ENCODE measurements at regions not wholly inside any gene's neighbourhood (a gene's known extent, or its start where the extent isn't known, plus 50 kb on each side); places are given as distances from the start of the nearest gene placed in this dataset.

DNA sequence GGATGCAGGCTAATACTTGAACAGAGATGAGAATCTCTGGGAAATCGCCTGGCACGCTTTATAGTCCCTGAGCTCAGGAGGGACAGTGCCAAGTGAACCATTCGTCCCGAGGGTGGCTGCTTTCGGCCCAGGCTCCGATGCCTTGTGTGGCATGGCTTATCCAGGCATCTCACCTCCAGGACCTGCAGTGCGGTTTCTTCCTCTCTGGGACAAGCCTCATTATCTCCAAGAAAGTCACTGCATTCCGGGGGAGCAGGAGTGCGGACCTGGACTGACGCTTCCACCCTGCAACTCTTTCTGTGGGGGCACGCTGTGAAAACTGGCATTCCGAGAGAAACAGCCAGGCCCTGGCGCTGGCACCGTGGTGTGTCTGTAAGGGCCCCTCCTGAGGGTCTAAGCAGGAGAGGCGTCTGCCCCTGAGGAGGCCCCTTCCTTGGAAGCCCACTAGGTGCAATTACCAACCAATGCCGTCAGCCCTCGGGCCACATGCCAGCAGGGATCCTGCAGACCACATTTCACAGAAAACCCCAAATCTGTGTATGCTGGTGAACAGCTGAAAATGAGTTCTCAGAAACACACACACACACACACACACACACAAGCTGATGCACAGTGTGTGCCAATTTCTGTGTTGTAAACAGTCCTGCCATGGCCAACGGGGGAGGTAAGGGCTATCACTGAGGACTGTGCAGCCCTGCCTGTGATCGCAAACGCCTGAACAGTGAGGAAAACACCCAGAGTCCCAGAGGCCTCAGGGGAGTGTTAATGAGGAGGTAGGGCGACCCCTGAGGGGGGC is 351.9 kb upstream of the SALL3 start:
- no peaks in the 10 kb centered on the region for H3K4me1 ChIP-seq
- H3K36me3 ChIP-seq: no peaks in the 10 kb centered on the region
- TF ChIP-seq, protein P1, sequence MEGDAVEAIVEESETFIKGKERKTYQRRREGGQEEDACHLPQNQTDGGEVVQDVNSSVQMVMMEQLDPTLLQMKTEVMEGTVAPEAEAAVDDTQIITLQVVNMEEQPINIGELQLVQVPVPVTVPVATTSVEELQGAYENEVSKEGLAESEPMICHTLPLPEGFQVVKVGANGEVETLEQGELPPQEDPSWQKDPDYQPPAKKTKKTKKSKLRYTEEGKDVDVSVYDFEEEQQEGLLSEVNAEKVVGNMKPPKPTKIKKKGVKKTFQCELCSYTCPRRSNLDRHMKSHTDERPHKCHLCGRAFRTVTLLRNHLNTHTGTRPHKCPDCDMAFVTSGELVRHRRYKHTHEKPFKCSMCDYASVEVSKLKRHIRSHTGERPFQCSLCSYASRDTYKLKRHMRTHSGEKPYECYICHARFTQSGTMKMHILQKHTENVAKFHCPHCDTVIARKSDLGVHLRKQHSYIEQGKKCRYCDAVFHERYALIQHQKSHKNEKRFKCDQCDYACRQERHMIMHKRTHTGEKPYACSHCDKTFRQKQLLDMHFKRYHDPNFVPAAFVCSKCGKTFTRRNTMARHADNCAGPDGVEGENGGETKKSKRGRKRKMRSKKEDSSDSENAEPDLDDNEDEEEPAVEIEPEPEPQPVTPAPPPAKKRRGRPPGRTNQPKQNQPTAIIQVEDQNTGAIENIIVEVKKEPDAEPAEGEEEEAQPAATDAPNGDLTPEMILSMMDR (IDR thresholded peaks at IDR 0.05): no peak
- no peak overlapping the region for H3K4me3 ChIP-seq
- no peak for DNase-seq
- intact Hi-C loops (cut with DNase I): no loop called here
- H3K9me3 ChIP-seq: no peaks in the 10 kb centered on the region
- H3K27ac ChIP-seq: no peak overlapping the region
- no peaks in the 10 kb centered on the region for H3K27me3 ChIP-seq (ENCODE audit: low read depth)
- no peak for ATAC-seq

DNA sequence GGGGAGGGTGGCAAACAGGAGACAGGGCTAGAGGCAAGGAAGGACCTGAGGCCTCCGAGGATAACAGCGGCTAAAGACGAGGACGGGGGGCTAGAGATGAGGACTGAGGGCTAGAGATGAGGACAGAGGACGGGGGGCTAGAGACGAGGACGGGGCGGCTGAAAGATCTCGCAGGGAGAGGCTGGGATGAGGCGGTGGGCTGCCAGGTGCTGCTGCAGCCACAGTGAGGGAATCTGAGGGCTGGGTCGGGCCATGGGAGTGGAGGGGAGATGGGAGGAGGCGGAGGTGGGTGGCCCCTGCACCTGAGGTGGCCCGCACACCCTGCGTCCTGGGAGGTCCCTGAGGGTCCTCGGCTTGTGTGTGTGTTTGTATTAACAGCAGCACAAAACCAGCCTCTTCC is 350.2 kb upstream of the SALL3 start:
- no peaks in the 10 kb centered on the region for H3K36me3 ChIP-seq

GRCh38 chr18:78630356-78630755 is 349.3 kb upstream of the SALL3 start:
- Histone ChIP-seq H3K9me3 (no peaks in the 10 kb centered on the region), H3K27me3 (ENCODE audit: low read depth) (no peaks in the 10 kb centered on the region), H3K4me3 (no peak overlapping the region), H3K27ac (no peak overlapping the region), H3K4me1 (no peaks in the 10 kb centered on the region), H3K36me3 (no peaks in the 10 kb centered on the region)
- DNase-seq (no peak), ATAC-seq (no peak)
- intact Hi-C loops (cut with DNase I): no loop called here
- TF ChIP-seq, protein P1 (IDR thresholded peaks at IDR 0.05): no peak

More for the DNA sequence above, 350.2 kb upstream of the SALL3 start:
- intact Hi-C loops (cut with DNase I): no loop called here
- DNase-seq (no peak), ATAC-seq (no peak)
- Histone ChIP-seq H3K4me1 (no peaks in the 10 kb centered on the region), H3K27me3 (ENCODE audit: low read depth) (no peaks in the 10 kb centered on the region), H3K9me3 (no peaks in the 10 kb centered on the region), H3K27ac (no peak overlapping the region), H3K4me3 (no peak overlapping the region)
- TF ChIP-seq, protein P1 (IDR thresholded peaks at IDR 0.05): no peak

GRCh38 chr18:78630981-78631510 is 348.6 kb upstream of the SALL3 start:
- Histone ChIP-seq H3K4me3 (no peak overlapping the region), H3K9me3 (no peaks in the 10 kb centered on the region), H3K27me3 (ENCODE audit: low read depth) (no peaks in the 10 kb centered on the region), H3K4me1 (no peaks in the 10 kb centered on the region), H3K27ac (no peak overlapping the region), H3K36me3 (no peaks in the 10 kb centered on the region)
- ATAC-seq (no peak), DNase-seq (no peak)
- TF ChIP-seq, protein P1 (IDR thresholded peaks at IDR 0.05): no peak
- intact Hi-C loops (cut with DNase I): no loop called here

DNA sequence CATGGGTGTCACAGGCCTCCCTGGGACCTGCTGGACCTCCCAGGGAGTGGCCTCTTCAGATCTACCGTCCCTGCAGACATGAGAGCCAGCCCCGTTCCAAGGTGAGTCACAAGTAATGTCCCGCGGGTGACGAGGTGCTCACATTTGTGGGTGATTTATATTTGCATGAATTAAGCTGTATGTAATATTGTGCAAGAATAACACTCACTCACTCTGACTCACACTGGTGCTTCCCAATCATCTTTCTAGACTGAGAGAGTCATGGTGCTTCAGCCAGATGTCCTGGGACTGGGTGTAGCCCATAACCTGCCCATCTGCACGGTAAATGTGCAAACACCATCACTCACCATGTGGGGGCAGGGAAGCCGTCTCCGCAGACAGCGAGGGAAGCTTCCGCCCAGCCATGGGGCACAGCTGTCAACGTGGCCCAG is 347.5 kb upstream of the SALL3 start:
- peak in 1 of 2 donors; percentile 12 for ATAC-seq
- H3K27ac ChIP-seq: no peak overlapping the region
- intact Hi-C loops (cut with DNase I): no loop called here
- no peaks in the 10 kb centered on the region for H3K36me3 ChIP-seq
- H3K4me1 ChIP-seq: no peaks in the 10 kb centered on the region
- DNase-seq: no peak
- H3K4me3 ChIP-seq: no peak overlapping the region
- TF ChIP-seq, protein P1 (IDR thresholded peaks at IDR 0.05): no peak
- no peaks in the 10 kb centered on the region for H3K27me3 ChIP-seq (ENCODE audit: low read depth)
- no peaks in the 10 kb centered on the region for H3K9me3 ChIP-seq

All from lower lobe of right lung (tissue), 2 donors.